Cardiac septum (tissue), 1 donor: ENCODE measurements at regions not wholly inside any gene's neighbourhood (a gene's known extent, or its start where the extent isn't known, plus 50 kb on each side); places are given as distances from the start of the nearest gene placed in this dataset.

Experiments
- DNase-seq: peaks from one replicate; pipeline ENCODE4 v3.0.0-alpha.2; 2020; ENCODE audit warnings: low spot score
- intact Hi-C: fragments of 100-400 bp; cut with DNase I; formaldehyde crosslinking; loops from one replicate; pipeline ENCODE4 v1.14.0; 2022
- donor health status: DM: no; HTN: no; CAD: no.

DNA sequence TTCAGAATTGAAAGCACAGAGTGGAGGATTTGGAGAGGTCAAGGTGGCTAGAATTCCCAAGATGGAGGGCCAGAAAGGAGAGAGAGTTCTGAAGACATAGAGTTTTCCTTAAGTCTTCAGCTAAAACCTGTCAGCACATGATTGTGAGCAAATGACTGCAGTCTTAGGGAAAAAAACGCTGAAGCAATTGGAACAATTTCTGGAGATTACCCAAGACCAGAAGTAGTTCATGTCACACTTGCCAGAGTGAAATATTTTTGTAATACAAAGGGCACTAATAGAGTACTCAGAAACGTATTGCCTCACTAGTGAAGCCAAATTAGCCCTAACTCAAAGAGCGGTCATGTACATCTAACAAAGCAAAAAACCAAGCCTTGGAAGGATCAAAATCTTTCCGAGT is 541.3 kb upstream of the MARCKS start:
- no peak for DNase-seq
- intact Hi-C loops: no loop called here

GRCh38 chr6:113317442-113317841 is 539.7 kb upstream of the MARCKS start:
- DNase-seq: no peak
- intact Hi-C loops: no loop called here

DNA sequence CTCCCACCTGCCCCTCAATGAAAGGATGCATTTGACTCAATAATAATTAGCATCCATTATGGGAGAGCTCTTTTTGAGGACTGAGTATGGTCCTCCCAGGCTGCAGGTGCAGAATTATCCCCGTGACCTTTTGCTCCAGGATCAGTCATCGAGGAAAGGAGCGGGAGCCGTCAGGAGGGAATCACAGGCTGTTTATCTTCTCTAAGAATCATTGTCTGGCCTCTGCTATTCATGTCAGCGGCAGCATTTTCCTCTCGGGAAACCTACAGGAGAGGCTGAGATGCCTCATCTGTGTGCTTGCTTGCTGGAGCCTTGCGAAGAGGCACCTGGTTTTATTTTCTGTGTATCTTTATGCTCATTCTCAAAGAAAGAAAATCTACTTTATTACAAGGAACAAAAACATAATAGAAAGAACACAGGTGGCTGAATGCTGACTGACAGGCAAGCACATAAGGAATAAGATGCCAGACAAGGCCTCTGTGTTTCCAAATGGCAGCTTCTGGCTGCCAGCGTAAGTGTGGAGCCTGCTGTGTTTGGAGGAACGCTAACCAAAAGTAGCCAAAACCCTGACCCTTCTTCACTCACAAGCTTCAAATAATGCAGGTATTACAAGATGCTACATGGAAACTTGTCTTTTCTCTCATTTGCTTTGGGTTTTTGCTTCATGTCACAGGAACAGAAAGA is 539.1 kb upstream of the MARCKS start:
- DNase-seq: no peak

GRCh38 chr6:113318575-113318917 is 538.6 kb upstream of the MARCKS start:
- intact Hi-C loops: no loop called here
- DNase-seq: no peak

More for the DNA sequence above, 539.1 kb upstream of the MARCKS start:
- intact Hi-C loops: no loop called here

DNA sequence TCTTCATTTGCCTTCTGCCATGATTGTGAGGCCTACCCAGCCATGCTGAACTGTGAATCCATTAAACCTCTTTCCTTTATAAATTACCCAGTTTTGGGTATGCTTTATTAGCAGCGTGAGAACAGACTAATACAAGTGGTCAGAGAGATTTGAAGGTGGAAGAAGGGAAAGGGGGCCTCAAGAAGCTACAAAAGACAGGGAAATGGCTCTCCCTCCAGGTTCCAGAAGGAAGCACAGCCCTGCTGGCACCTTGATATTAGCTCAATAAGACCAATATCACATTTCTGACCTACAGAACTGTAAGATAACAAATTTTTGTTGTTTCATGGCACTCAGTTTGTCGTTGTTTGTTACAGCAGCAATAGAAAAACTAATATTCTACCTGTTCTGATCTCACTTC is 536.5 kb upstream of the MARCKS start:
- no peak for DNase-seq
- intact Hi-C loops: no loop called here

DNA sequence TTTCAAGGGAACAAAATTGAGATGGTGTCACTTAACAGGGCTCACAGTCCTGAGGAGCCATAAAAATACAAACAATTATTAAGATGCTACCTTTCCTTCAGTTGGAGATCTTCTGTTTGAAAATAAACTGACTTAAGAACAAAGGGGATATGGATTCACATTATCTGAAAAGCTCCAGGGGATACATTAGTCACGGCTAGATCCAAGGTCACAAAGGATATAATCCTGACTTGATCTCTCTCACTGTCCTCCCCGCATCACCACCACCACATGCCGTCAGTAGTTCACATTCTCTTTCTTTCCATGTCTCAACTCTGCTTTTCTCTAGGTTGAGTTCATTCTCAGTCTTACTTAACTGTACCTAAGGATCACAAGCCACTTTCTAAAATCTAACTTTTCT is 530.4 kb upstream of the MARCKS start:
- DNase-seq: no peak
- intact Hi-C loops: no loop called here

DNA sequence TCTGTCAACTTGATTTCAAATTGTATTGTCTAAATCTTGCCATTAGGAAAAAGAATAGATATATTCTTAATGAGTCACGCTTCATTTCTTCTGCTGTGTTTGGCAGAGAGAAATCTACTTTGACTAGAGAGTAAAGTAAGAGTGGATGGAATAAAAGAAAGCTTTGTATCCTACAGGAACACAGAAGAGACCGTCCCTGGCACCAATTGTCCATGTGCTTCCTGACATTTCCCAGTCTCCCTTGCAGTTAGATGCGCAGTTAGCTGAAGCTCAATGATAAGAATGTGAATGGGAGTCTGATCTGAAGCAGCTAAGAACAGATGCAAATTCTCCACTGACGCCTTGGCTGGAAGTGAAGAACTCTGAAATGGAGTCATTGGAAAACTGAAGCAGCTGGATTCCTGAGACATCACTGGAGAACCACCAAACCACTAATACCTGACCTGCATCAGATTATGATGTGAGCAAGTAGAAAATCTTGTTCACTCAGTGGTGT is 528.2 kb upstream of the MARCKS start:
- DNase-seq: no peak

GRCh38 chr6:113329942-113330635 is 527.1 kb upstream of the MARCKS start:
- DNase-seq: no peak
- intact Hi-C loops: no loop called here

More for the DNA sequence above, 528.2 kb upstream of the MARCKS start:
- intact Hi-C loops: no loop called here

DNA sequence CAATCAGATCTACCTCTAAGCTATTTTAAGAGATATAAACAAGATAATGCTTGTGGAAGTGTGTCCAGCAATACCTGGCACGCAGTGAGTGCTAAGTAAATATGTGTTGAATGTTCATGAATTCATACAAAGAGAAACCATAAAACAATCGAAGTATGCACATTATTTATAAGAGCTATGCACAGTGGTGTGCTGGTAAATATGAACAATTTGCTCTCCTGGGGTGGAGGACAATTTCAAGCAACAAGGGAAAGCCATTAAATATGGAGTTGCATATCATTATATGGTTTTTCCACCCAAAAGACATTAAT is 526.6 kb upstream of the MARCKS start:
- intact Hi-C loops: no loop called here
- DNase-seq: no peak

GRCh38 chr6:113331021-113331420 is 526.1 kb upstream of the MARCKS start:
- intact Hi-C loops: no loop called here
- DNase-seq: no peak

DNA sequence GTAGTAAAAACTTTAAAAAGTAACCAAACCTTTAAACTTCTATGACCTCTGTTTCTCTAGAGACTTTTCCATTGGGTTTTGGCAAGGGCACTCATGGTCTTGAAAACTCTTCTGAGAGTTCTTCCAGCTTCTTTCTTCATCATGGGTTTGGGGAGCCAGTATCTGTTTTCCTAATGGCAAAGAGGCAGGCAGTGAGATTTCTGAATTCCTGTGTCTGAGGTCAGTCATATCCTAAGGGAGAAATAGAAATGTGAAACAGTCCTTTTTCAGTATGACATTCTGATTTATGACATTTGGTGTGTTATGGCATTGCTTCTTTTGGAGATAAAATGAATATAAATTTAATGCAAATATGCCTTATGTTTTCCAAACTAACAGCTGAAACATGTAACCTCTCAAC is 518.5 kb upstream of the MARCKS start:
- intact Hi-C loops: no loop called here
- DNase-seq: no peak

GRCh38 chr6:113339209-113339608 is 517.9 kb upstream of the MARCKS start:
- DNase-seq: no peak
- intact Hi-C loops: no loop called here

GRCh38 chr6:113340371-113340770 is 516.8 kb upstream of the MARCKS start:
- intact Hi-C loops: no loop called here
- DNase-seq: no peak

GRCh38 chr6:113343940-113344339 is 513.2 kb upstream of the MARCKS start:
- intact Hi-C loops: no loop called here
- DNase-seq: no peak

DNA sequence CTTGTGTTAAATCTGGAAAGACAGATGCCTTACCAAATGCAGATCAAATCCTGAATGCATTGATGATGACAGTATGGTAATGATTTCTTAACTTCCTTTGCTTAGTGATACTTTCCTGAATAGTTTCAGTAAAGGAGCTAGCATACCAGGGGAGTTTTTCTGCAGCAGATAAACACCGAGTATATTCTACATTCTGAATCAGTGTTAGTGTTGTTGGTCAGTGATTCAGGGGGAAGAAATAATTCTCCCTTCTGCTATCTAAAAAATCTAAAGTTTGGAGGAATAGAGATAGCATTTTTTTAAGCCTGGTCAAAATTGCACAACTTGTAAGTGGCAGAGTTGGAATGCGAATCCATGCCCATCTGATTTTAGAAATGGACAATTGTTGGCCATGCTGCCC is 512.2 kb upstream of the MARCKS start:
- DNase-seq: no peak
- intact Hi-C loops: no loop called here

DNA sequence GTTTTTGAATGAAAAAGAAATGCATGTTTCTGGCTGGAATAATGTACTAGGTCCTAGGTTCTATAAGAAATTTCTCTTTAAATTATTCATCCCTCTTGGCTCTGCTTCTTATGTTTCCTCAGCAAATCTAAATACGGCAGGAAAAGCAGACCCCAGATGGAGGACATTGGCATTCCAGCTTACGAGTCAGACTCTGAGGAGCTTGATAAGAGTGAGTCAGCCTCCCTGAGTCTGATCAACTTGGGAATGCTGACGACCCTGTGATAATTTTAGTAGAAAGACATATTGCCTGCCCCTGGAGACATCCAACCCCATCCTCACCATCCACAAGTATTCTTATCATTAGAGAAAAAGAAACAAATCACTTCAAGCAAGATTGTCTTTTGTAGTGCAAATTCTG is 509.7 kb upstream of the MARCKS start:
- intact Hi-C loops: no loop called here

DNA sequence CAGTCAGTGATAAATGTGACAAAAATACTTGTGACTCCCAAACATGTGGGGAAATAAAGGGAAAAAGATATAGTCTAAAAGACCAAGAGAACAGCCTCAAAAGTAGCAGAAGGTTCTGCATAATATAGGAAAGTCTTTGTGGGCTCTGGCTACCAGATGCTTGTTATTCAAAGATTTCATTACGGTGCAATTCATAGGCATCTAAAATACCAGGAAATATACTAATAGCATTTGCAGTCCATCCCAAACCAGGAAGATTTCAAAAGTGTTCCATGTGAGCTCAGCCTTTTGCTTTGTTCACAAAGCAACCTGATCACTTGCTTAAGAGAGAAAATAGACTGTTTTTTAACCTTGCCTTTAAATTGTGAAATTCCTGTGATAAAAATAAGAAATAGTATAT is 506.7 kb upstream of the MARCKS start:
- DNase-seq: no peak
- intact Hi-C loops: no loop called here

More for the DNA sequence above, 509.7 kb upstream of the MARCKS start:
- DNase-seq: no peak

GRCh38 chr6:113351173-113351834 is 505.8 kb upstream of the MARCKS start:
- intact Hi-C loops: no loop called here
- DNase-seq: no peak

DNA sequence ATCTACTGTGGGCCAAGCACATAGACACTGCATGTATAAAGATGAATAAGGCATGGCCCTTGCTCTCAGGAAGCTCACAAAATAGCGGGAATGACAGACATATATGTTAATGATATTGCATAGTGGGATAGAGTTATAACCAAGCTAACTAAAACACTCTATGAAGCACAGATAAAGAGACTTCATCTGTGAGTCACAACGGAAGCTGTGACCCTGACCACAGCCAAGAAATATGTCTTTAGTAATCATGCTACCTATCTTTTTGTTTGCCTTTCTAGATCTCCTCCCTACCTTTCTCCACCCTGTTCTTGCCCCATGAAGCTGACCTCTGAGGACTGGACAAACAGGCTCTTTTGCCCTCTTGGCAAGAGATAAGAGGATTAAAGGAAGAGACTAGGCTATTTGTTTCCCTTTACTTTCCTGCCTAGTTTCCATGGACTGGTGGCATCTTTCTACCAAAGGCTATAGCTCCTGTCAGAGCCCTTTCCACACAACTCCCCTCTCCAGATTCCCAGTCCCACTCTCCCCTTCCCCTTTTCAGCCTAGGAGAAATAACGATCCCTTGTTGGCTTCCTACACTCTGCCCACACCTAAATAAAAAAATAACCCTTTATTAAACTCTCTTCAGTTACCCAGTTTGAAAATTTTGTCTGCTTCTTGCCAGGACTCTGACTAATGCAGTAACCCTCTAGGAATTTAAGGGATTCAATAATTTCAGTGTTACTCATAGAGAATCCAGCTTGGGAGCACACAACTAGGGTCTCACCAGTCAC is 504.9 kb upstream of the MARCKS start:
- intact Hi-C loops: no loop called here
- no peak for DNase-seq

GRCh38 chr6:113352831-113353230 is 504.3 kb upstream of the MARCKS start:
- intact Hi-C loops: no loop called here
- DNase-seq: no peak
